GM12878 (cell line): ENCODE measurements at regions not wholly inside any gene's neighbourhood (a gene's known extent, or its start where the extent isn't known, plus 50 kb on each side); places are given as distances from the start of the nearest gene placed in this dataset.

Experiments used
- BACH1 ChIP-seq: fragments of 450-650 bp; IDR thresholded peaks from 2 replicates; pipeline ENCODE4 v1.6.1; 2017; ENCODE audit warnings: mild to moderate bottlenecking, borderline replicate concordance
- BRCA1 ChIP-seq: IDR thresholded peaks from 2 replicates; pipeline ENCODE4 v1.6.1; 2011; ENCODE audit warnings: low read depth, low read length, improper control_type of control experiment
- CBFB ChIP-seq: IDR thresholded peaks from 2 replicates; pipeline ENCODE4 v1.6.1; 2016; ENCODE audit warnings: antibody characterized with exemption, low read depth
- POLR2AphosphoS5 ChIP-seq: IDR thresholded peaks from 2 replicates; pipeline ENCODE4 v1.6.1; 2011; ENCODE audit warnings: mild to moderate bottlenecking, low read length, inconsistent platforms
- RAD21 ChIP-seq: IDR thresholded peaks from 2 replicates; pipeline ENCODE4 v1.6.1; 2011; ENCODE audit warnings: mild to moderate bottlenecking, low read depth, low read length, moderate library complexity; ENCODE audit not compliant: insufficient read depth
- TF ChIP-seq, protein P1 (sequence below), 3 experiments: IDR thresholded peaks in 2 of 3; conservative IDR thresholded peaks in 1 of 3; 2 replicates each; pipeline ENCODE4 v1.5.1; 2011; ENCODE audit warnings: low read depth in 3 of 3, low read length in 3 of 3, mild to moderate bottlenecking in 3 of 3, control low read depth in 2 of 3, moderate library complexity in 2 of 3, inconsistent platforms in 1 of 3, mixed read lengths in 1 of 3; ENCODE audit not compliant: control insufficient read depth in 2 of 3, insufficient read depth in 1 of 3; ENCODE audit errors: extremely low read depth in 1 of 3
- TF ChIP-seq, protein P2 (sequence below): fragments of 450-650 bp; formaldehyde crosslinking; IDR thresholded peaks from 2 replicates; pipeline ENCODE4 v1.5.0; 2022; ENCODE audit warnings: mild to moderate bottlenecking, missing genetic modification characterization

DNA sequence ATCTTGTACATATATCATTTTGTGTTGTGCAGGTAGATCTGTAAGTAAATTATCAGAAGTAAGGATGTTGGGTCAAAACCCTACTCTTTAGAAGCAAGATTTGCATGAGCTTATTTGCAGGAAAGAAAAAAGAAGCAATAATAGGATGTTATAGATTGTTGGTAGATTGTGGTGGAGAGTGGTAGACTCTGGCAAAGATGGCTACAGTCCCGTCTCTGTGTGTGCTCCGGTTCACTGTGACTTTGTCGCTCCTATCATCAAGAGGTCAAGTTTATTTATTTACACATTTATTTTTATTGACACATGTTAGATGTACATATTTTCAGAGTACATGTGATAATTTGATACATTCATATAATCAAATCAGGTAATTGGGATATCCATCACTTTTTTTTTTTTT lies 81.0 kb upstream of the NDUFV2 start:
- TF ChIP-seq, protein P1, sequence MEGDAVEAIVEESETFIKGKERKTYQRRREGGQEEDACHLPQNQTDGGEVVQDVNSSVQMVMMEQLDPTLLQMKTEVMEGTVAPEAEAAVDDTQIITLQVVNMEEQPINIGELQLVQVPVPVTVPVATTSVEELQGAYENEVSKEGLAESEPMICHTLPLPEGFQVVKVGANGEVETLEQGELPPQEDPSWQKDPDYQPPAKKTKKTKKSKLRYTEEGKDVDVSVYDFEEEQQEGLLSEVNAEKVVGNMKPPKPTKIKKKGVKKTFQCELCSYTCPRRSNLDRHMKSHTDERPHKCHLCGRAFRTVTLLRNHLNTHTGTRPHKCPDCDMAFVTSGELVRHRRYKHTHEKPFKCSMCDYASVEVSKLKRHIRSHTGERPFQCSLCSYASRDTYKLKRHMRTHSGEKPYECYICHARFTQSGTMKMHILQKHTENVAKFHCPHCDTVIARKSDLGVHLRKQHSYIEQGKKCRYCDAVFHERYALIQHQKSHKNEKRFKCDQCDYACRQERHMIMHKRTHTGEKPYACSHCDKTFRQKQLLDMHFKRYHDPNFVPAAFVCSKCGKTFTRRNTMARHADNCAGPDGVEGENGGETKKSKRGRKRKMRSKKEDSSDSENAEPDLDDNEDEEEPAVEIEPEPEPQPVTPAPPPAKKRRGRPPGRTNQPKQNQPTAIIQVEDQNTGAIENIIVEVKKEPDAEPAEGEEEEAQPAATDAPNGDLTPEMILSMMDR (IDR thresholded peaks at IDR 0.05 in 2 of 3, conservative IDR thresholded peaks at IDR 0.05 in 1 of 3; ENCODE audit: control insufficient read depth in 2 of 3, extremely low read depth in 1 of 3, insufficient read depth in 1 of 3, low read depth in 3 of 3, low read length in 3 of 3): no peak
- TF ChIP-seq, protein P2, sequence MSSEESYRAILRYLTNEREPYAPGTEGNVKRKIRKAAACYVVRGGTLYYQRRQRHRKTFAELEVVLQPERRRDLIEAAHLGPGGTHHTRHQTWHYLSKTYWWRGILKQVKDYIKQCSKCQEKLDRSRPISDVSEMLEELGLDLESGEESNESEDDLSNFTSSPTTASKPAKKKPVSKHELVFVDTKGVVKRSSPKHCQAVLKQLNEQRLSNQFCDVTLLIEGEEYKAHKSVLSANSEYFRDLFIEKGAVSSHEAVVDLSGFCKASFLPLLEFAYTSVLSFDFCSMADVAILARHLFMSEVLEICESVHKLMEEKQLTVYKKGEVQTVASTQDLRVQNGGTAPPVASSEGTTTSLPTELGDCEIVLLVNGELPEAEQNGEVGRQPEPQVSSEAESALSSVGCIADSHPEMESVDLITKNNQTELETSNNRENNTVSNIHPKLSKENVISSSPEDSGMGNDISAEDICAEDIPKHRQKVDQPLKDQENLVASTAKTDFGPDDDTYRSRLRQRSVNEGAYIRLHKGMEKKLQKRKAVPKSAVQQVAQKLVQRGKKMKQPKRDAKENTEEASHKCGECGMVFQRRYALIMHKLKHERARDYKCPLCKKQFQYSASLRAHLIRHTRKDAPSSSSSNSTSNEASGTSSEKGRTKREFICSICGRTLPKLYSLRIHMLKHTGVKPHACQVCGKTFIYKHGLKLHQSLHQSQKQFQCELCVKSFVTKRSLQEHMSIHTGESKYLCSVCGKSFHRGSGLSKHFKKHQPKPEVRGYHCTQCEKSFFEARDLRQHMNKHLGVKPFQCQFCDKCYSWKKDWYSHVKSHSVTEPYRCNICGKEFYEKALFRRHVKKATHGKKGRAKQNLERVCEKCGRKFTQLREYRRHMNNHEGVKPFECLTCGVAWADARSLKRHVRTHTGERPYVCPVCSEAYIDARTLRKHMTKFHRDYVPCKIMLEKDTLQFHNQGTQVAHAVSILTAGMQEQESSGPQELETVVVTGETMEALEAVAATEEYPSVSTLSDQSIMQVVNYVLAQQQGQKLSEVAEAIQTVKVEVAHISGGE (CRISPR knock-in tag): no peak
- no peak for TF ChIP-seq CBFB
- TF ChIP-seq RAD21: no peak
- no peak for TF ChIP-seq BRCA1
- TF ChIP-seq BACH1: no peak
- TF ChIP-seq POLR2AphosphoS5: no peak
